ENCODE measurements at regions not wholly inside any gene's neighbourhood (a gene's known extent, or its start where the extent isn't known, plus 50 kb on each side); places are given as distances from the start of the nearest gene placed in this dataset.

DNA sequence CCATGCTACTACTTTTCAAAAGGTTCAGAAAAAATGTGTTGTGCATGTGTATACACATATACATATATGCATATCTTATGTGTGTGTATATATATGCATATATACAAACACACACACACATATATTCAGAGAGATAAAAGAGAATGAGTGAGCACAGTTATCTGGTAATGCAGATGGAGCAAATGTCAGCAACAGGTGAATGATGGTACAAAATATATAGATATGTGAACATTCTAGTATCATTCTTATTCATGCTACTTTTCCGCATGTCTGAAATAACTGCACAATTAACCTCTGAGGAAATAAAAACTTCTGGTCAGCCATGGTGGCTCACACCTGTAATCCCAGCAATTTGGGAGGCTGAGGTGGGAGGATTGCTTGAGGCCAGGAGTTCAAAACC lies 222.6 kb upstream of the NANOGP8 start:
- TF ChIP-seq EZH2phosphoT487 (IDR thresholded peaks at IDR 0.05; ENCODE audit: insufficient read depth, low read depth): no peak
- no peak for TF ChIP-seq EZH2 (IDR thresholded peaks at IDR 0.05; ENCODE audit: insufficient read depth, poor library complexity, severe bottlenecking)

All from GM23248 (cell line).